ENCODE measurements at regions not wholly inside any gene's neighbourhood (a gene's known extent, or its start where the extent isn't known, plus 50 kb on each side); places are given as distances from the start of the nearest gene placed in this dataset.

- Histone ChIP-seq H3K4me3 (ENCODE audit: low read depth, low read length) (no peak overlapping the region), H3K36me3 (ENCODE audit: control insufficient read depth, insufficient read depth, low read length) (no peaks in the 10 kb centered on the region), H3K27me3 (ENCODE audit: control insufficient read depth, insufficient read depth, low read length) (no peaks in the 10 kb centered on the region)
- no peak for DNase-seq (ENCODE audit: low read depth)
- POLR2A ChIA-PET = no interaction called here
- TF ChIP-seq CTCF (IDR thresholded peaks at IDR 0.05; ENCODE audit: insufficient read depth, low read depth, low read length) = no peak
- CTCF ChIA-PET = no interaction called here
Measured at GRCh38 chr16:26348095-26348494, 656.3 kb downstream of the HS3ST4 start.

GRCh38 chr16:26360867-26361266 lies 669.1 kb downstream of the HS3ST4 start:
- no peaks in the 10 kb centered on the region for H3K27me3 ChIP-seq (ENCODE audit: control insufficient read depth, insufficient read depth, low read length)
- H3K4me3 ChIP-seq (ENCODE audit: low read depth, low read length) = no peak overlapping the region
- ChIA-PET POLR2A (no interaction called here), CTCF (no interaction called here)
- H3K36me3 ChIP-seq (ENCODE audit: control insufficient read depth, insufficient read depth, low read length) = no peaks in the 10 kb centered on the region
- no peak for TF ChIP-seq CTCF (IDR thresholded peaks at IDR 0.05; ENCODE audit: insufficient read depth, low read depth, low read length)
- DNase-seq (ENCODE audit: low read depth) = no peak

- POLR2A ChIA-PET = no interaction called here
- TF ChIP-seq CTCF (IDR thresholded peaks at IDR 0.05; ENCODE audit: insufficient read depth, low read depth, low read length) = no peak
- Histone ChIP-seq H3K27me3 (ENCODE audit: control insufficient read depth, insufficient read depth, low read length) (no peaks in the 10 kb centered on the region), H3K4me3 (ENCODE audit: low read depth, low read length) (no peak overlapping the region), H3K36me3 (ENCODE audit: control insufficient read depth, insufficient read depth, low read length) (no peaks in the 10 kb centered on the region)
- CTCF ChIA-PET = no interaction called here
- DNase-seq (ENCODE audit: low read depth) = no peak
Measured at GRCh38 chr16:26363581-26363980, 671.8 kb downstream of the HS3ST4 start.

GRCh38 chr16:26365161-26365940 lies 673.6 kb downstream of the HS3ST4 start:
- no peaks in the 10 kb centered on the region for H3K36me3 ChIP-seq (ENCODE audit: control insufficient read depth, insufficient read depth, low read length)
- POLR2A ChIA-PET = no interaction called here
- TF ChIP-seq CTCF (IDR thresholded peaks at IDR 0.05; ENCODE audit: insufficient read depth, low read depth, low read length) = no peak
- no peak overlapping the region for H3K4me3 ChIP-seq (ENCODE audit: low read depth, low read length)
- no peak for DNase-seq (ENCODE audit: low read depth)
- H3K27me3 ChIP-seq (ENCODE audit: control insufficient read depth, insufficient read depth, low read length) = no peaks in the 10 kb centered on the region
- CTCF ChIA-PET = no interaction called here

- no peak for TF ChIP-seq CTCF (IDR thresholded peaks at IDR 0.05; ENCODE audit: insufficient read depth, low read depth, low read length)
- CTCF ChIA-PET = no interaction called here
Measured at GRCh38 chr16:26371349-26371869, 679.6 kb downstream of the HS3ST4 start.

More at GRCh38 chr16:26371349-26371869, 679.6 kb downstream of the HS3ST4 start:
- POLR2A ChIA-PET = no interaction called here
- Histone ChIP-seq H3K27me3 (ENCODE audit: control insufficient read depth, insufficient read depth, low read length) (no peaks in the 10 kb centered on the region), H3K4me3 (ENCODE audit: low read depth, low read length) (no peak overlapping the region), H3K36me3 (ENCODE audit: control insufficient read depth, insufficient read depth, low read length) (no peaks in the 10 kb centered on the region)
- no peak for DNase-seq (ENCODE audit: low read depth)
